ENCODE measurements at regions not wholly inside any gene's neighbourhood (a gene's known extent, or its start where the extent isn't known, plus 50 kb on each side); places are given as distances from the start of the nearest gene placed in this dataset.

- no peak for TF ChIP-seq CTCF (conservative IDR thresholded peaks at IDR 0.05; ENCODE audit: low read depth, low read length)
- TF ChIP-seq RFX5 (IDR thresholded peaks at IDR 0.05; ENCODE audit: low read depth, low read length), result no peak
- TF ChIP-seq CEBPB (IDR thresholded peaks at IDR 0.05; ENCODE audit: low read depth, low read length), result no peak
- TF ChIP-seq POLR2A (IDR thresholded peaks at IDR 0.05; ENCODE audit: low read depth, low read length), result no peak
- no peak for TF ChIP-seq BHLHE40 (IDR thresholded peaks at IDR 0.05; ENCODE audit: low read depth, low read length)
- no peak for TF ChIP-seq RCOR1 (IDR thresholded peaks at IDR 0.05; ENCODE audit: insufficient replicate concordance, low read length)
- TF ChIP-seq SMC3 (IDR thresholded peaks at IDR 0.05; ENCODE audit: low read depth, low read length), result no peak
- no peak for TF ChIP-seq NFE2L2 (IDR thresholded peaks at IDR 0.05; ENCODE audit: low read depth, low read length)
- no peak for TF ChIP-seq FOS (IDR thresholded peaks at IDR 0.05; ENCODE audit: low read depth, low read length)
- TF ChIP-seq ELK1 (IDR thresholded peaks at IDR 0.05; ENCODE audit: borderline replicate concordance, low read depth, low read length), result no peak
- no peak for TF ChIP-seq MXI1 (IDR thresholded peaks at IDR 0.05; ENCODE audit: borderline replicate concordance, low read depth, low read length)
- no peak for TF ChIP-seq RAD21 (IDR thresholded peaks at IDR 0.05; ENCODE audit: low read length)
- no peak for TF ChIP-seq MAFK (IDR thresholded peaks at IDR 0.05; ENCODE audit: low read depth, low read length)
- TF ChIP-seq USF2 (IDR thresholded peaks at IDR 0.05; ENCODE audit: low read depth, low read length), result no peak
Observed at GRCh38 chr6:21759721-21760120, 166.2 kb downstream of the SOX4 start.
